ENCODE measurements at regions not wholly inside any gene's neighbourhood (a gene's known extent, or its start where the extent isn't known, plus 50 kb on each side); places are given as distances from the start of the nearest gene placed in this dataset.

GRCh38 chr6:16921399-16922110, 160.3 kb upstream of the ATXN1 start (continued):
- TF ChIP-seq REST (IDR thresholded peaks at IDR 0.05; ENCODE audit: low read depth, low read length) (no peak), MXI1 (IDR thresholded peaks at IDR 0.05; ENCODE audit: low read depth, low read length) (no peak), GABPA (IDR thresholded peaks at IDR 0.05; ENCODE audit: low read depth) (no peak)

- H3K36me3 ChIP-seq (replicated peaks in 1 of 2; ENCODE audit: control insufficient read depth in 1 of 2, insufficient read depth in 2 of 2, low read length in 1 of 2) = no peaks in the 10 kb centered on the region
- H3K9me2 ChIP-seq = no peaks in the 10 kb centered on the region
- no peaks in the 10 kb centered on the region for H4K20me1 ChIP-seq (ENCODE audit: insufficient read depth)
- no peak overlapping the region for H3K4me2 ChIP-seq
- H3K4me3 ChIP-seq (ENCODE audit: low read depth in 2 of 2, low read length in 1 of 2) = no peak overlapping the region
- no peak overlapping the region for H3K27ac ChIP-seq (ENCODE audit: low read depth in 2 of 2, low read length in 1 of 2)
- no peak overlapping the region for H2AFZ ChIP-seq (ENCODE audit: low read depth)
- peaks cover 9% of the 10 kb centered on the region; the same call in 1 of the 2 replicates for H3K9me3 ChIP-seq
- CTCF ChIA-PET = interaction anchor here (1.4 kb wide), 1 partner anchor 46 kb away, joined by 3 read pairs; no protein-coding TSS in a partner anchor
- no peaks in the 10 kb centered on the region; a peak in 1 of 4 replicates for H3K4me1 ChIP-seq (ENCODE audit: control insufficient read depth in 1 of 2, insufficient read depth in 2 of 2, low read depth in 1 of 2, low read length in 1 of 2)
- no peaks in the 10 kb centered on the region for H3K27me3 ChIP-seq (ENCODE audit: insufficient read depth)
- no peak for TF ChIP-seq POLR2AphosphoS5 (IDR thresholded peaks at IDR 0.05; ENCODE audit: low read depth, low read length)
- TF ChIP-seq EP300 (IDR thresholded peaks at IDR 0.05; ENCODE audit: borderline replicate concordance in 1 of 2, low read depth in 1 of 2, low read length in 1 of 2) = no peak
- no peak for TF ChIP-seq GATA2 (CRISPR knock-in tag; IDR thresholded peaks at IDR 0.05)
- no peak for TF ChIP-seq USF1 (IDR thresholded peaks at IDR 0.05; ENCODE audit: borderline replicate concordance, low read depth)
- no peak for TF ChIP-seq TAF1 (IDR thresholded peaks at IDR 0.05; ENCODE audit: borderline replicate concordance, low read depth, low read length)
- no peak for TF ChIP-seq PBX3 (IDR thresholded peaks at IDR 0.05)
- TF ChIP-seq RCOR1 (IDR thresholded peaks at IDR 0.05; ENCODE audit: low read length) = no peak
- TF ChIP-seq FOXM1 (IDR thresholded peaks at IDR 0.05; ENCODE audit: low read depth) = no peak
- TF ChIP-seq TEAD4 (IDR thresholded peaks at IDR 0.05; ENCODE audit: borderline replicate concordance, insufficient read depth) = no peak
- TF ChIP-seq CTCF (IDR thresholded peaks at IDR 0.05) = no peak
- TF ChIP-seq TCF12 (IDR thresholded peaks at IDR 0.05) = no peak
- TF ChIP-seq RFX5 (IDR thresholded peaks at IDR 0.05; ENCODE audit: low read length) = no peak
- no peak for TF ChIP-seq NRF1 (IDR thresholded peaks at IDR 0.05; ENCODE audit: low read depth, low read length)
- no peak for TF ChIP-seq YY1 (IDR thresholded peaks at IDR 0.05; ENCODE audit: low read depth)
- no peak overlapping the region for H3K9ac ChIP-seq
- 78% methylated on average over 10 of the region's 10 CpGs for WGBS (ENCODE audit: low lambda C conversion rate)
- no peaks in the 10 kb centered on the region for H3F3A ChIP-seq (replicated peaks; ENCODE audit: insufficient read depth)
- no peak for DNase-seq
- POLR2A ChIA-PET = no interaction called here
- no peaks in the 10 kb centered on the region for H3K79me2 ChIP-seq (ENCODE audit: insufficient read depth)
Measured at GRCh38 chr6:16918586-16918985, 157.3 kb upstream of the ATXN1 start.
